HAP-1 (cell line): ENCODE measurements at regions not wholly inside any gene's neighbourhood (a gene's known extent, or its start where the extent isn't known, plus 50 kb on each side); places are given as distances from the start of the nearest gene placed in this dataset.

ENCODE experiments used
- DNase-seq, 2 experiments: peaks; one replicate each; pipeline ENCODE4 v3.0.0-alpha.2; 2016 to 2020; ENCODE audit warnings: low spot score in 2 of 2
- H3K27me3 ChIP-seq: fragments of 250-450 bp; sonication (Bioruptor Pico); 2 replicates; pipeline ENCODE4 v1.5.1; 2020; ENCODE audit warnings: low read depth, mild to moderate bottlenecking, moderate library complexity
- H3K36me3 ChIP-seq: fragments of 250-450 bp; sonication (Bioruptor Pico); replicated peaks from 2 replicates; pipeline ENCODE4 v1.5.1; 2020; ENCODE audit warnings: mild to moderate bottlenecking
- H3K4me1 ChIP-seq: fragments of 250-450 bp; sonication (Bioruptor Pico); 2 replicates; pipeline ENCODE4 v1.5.1; 2020; ENCODE audit warnings: mild to moderate bottlenecking
- H3K4me3 ChIP-seq: fragments of 250-450 bp; sonication (Bioruptor Pico); 2 replicates; pipeline ENCODE4 v1.5.1; 2020; ENCODE audit warnings: mild to moderate bottlenecking, moderate library complexity
- H3K9me3 ChIP-seq: fragments of 250-450 bp; sonication (Bioruptor Pico); 2 replicates; pipeline ENCODE4 v1.5.1; 2020; ENCODE audit warnings: mild to moderate bottlenecking, moderate library complexity
- in situ Hi-C: fragments of 300-500 bp; cut with MboI; formaldehyde crosslinking; loops from 3 replicates; pipeline ENCODE4 v1.14.3; 2020; ENCODE audit warnings: low sequenced_read_pairs, inconsistent platforms, mixed read lengths

- Histone ChIP-seq H3K27me3 (no peaks in the 10 kb centered on the region), H3K4me3 (no peak overlapping the region), H3K4me1 (no peaks in the 10 kb centered on the region), H3K9me3 (no peaks in the 10 kb centered on the region), H3K36me3 (no peaks in the 10 kb centered on the region)
- DNase-seq, result no peak
- in situ Hi-C loops, result no loop called here
Measured at GRCh38 chr7:41910940-41911600, 208.2 kb upstream of the INHBA start.

GRCh38 chr7:41907444-41907843, 204.6 kb upstream of the INHBA start:
- no peaks in the 10 kb centered on the region for H3K36me3 ChIP-seq
- no peak overlapping the region for H3K4me3 ChIP-seq
- DNase-seq, result no peak
- in situ Hi-C loops, result no loop called here
- H3K4me1 ChIP-seq, result no peaks in the 10 kb centered on the region
- H3K9me3 ChIP-seq, result no peaks in the 10 kb centered on the region; the same call in 1 of the 2 replicates
- no peaks in the 10 kb centered on the region for H3K27me3 ChIP-seq

- H3K36me3 ChIP-seq, result no peaks in the 10 kb centered on the region
- no peak for DNase-seq
- in situ Hi-C loops, result no loop called here
- H3K9me3 ChIP-seq, result no peaks in the 10 kb centered on the region; the same call in 1 of the 2 replicates
- H3K4me3 ChIP-seq, result no peak overlapping the region
- H3K27me3 ChIP-seq, result no peaks in the 10 kb centered on the region
- no peaks in the 10 kb centered on the region for H3K4me1 ChIP-seq
Measured at GRCh38 chr7:41900532-41900931, 197.6 kb upstream of the INHBA start.

- H3K9me3 ChIP-seq, result no peaks in the 10 kb centered on the region; the same call in 1 of the 2 replicates
- H3K4me3 ChIP-seq, result no peak overlapping the region
- H3K4me1 ChIP-seq, result no peaks in the 10 kb centered on the region
- DNase-seq, result no peak
- in situ Hi-C loops, result no loop called here
- no peaks in the 10 kb centered on the region for H3K27me3 ChIP-seq
- H3K36me3 ChIP-seq, result no peaks in the 10 kb centered on the region
Measured at GRCh38 chr7:41899823-41900433, 197.0 kb upstream of the INHBA start.

- peak in 1 of 2 experiments; percentile 4 for DNase-seq
- H3K4me3 ChIP-seq, result no peak overlapping the region
- H3K36me3 ChIP-seq, result no peaks in the 10 kb centered on the region
- in situ Hi-C loops, result no loop called here
- no peaks in the 10 kb centered on the region for H3K4me1 ChIP-seq
- H3K27me3 ChIP-seq, result no peaks in the 10 kb centered on the region
- H3K9me3 ChIP-seq, result no peaks in the 10 kb centered on the region
Measured at GRCh38 chr7:41893656-41894055, 190.8 kb upstream of the INHBA start.

- in situ Hi-C loops, result no loop called here
- Histone ChIP-seq H3K9me3 (no peaks in the 10 kb centered on the region; the same call in 1 of the 2 replicates), H3K27me3 (no peaks in the 10 kb centered on the region), H3K4me1 (no peaks in the 10 kb centered on the region), H3K4me3 (no peak overlapping the region), H3K36me3 (no peaks in the 10 kb centered on the region)
- DNase-seq, result peak in 1 of 2 experiments; percentile 16
Measured at GRCh38 chr7:41892356-41893100, 189.6 kb upstream of the INHBA start.

GRCh38 chr7:41891950-41892349, 189.1 kb upstream of the INHBA start:
- Histone ChIP-seq H3K27me3 (no peaks in the 10 kb centered on the region), H3K9me3 (no peaks in the 10 kb centered on the region; the same call in 1 of the 2 replicates), H3K36me3 (no peaks in the 10 kb centered on the region), H3K4me1 (no peaks in the 10 kb centered on the region), H3K4me3 (no peak overlapping the region)
- in situ Hi-C loops, result no loop called here
- no peak for DNase-seq

GRCh38 chr7:41890631-41891274, 187.9 kb upstream of the INHBA start:
- H3K27me3 ChIP-seq, result no peaks in the 10 kb centered on the region
- DNase-seq, result no peak
- in situ Hi-C loops, result no loop called here
- no peaks in the 10 kb centered on the region; the same call in 1 of the 2 replicates for H3K9me3 ChIP-seq
- H3K4me3 ChIP-seq, result no peak overlapping the region
- H3K36me3 ChIP-seq, result no peaks in the 10 kb centered on the region
- H3K4me1 ChIP-seq, result no peaks in the 10 kb centered on the region

- Histone ChIP-seq H3K36me3 (no peaks in the 10 kb centered on the region), H3K4me1 (no peaks in the 10 kb centered on the region), H3K9me3 (no peaks in the 10 kb centered on the region; the same call in 1 of the 2 replicates), H3K4me3 (no peak overlapping the region), H3K27me3 (no peaks in the 10 kb centered on the region)
- in situ Hi-C loops, result no loop called here
- no peak for DNase-seq
Measured at GRCh38 chr7:41889472-41889871, 186.6 kb upstream of the INHBA start.

- Histone ChIP-seq H3K4me1 (no peaks in the 10 kb centered on the region), H3K9me3 (no peaks in the 10 kb centered on the region; the same call in 1 of the 2 replicates), H3K4me3 (no peak overlapping the region), H3K36me3 (no peaks in the 10 kb centered on the region), H3K27me3 (no peaks in the 10 kb centered on the region)
- DNase-seq, result no peak
- in situ Hi-C loops, result no loop called here
Measured at GRCh38 chr7:41889040-41889439, 186.2 kb upstream of the INHBA start.

- in situ Hi-C loops, result no loop called here
- no peaks in the 10 kb centered on the region for H3K36me3 ChIP-seq
- H3K9me3 ChIP-seq, result no peaks in the 10 kb centered on the region; the same call in 1 of the 2 replicates
- H3K4me1 ChIP-seq, result no peaks in the 10 kb centered on the region
- DNase-seq, result no peak
- H3K4me3 ChIP-seq, result no peak overlapping the region
- no peaks in the 10 kb centered on the region for H3K27me3 ChIP-seq
Measured at GRCh38 chr7:41887416-41887815, 184.5 kb upstream of the INHBA start.

- Histone ChIP-seq H3K27me3 (no peaks in the 10 kb centered on the region), H3K4me1 (no peaks in the 10 kb centered on the region), H3K9me3 (no peaks in the 10 kb centered on the region; the same call in 1 of the 2 replicates), H3K4me3 (no peak overlapping the region), H3K36me3 (no peaks in the 10 kb centered on the region)
- in situ Hi-C loops, result no loop called here
- DNase-seq, result no peak
Measured at GRCh38 chr7:41886901-41887311, 184.0 kb upstream of the INHBA start.

- H3K4me3 ChIP-seq, result no peak overlapping the region
- no peak for DNase-seq
- H3K4me1 ChIP-seq, result no peaks in the 10 kb centered on the region
- H3K9me3 ChIP-seq, result no peaks in the 10 kb centered on the region; the same call in 1 of the 2 replicates
- in situ Hi-C loops, result no loop called here
- H3K27me3 ChIP-seq, result no peaks in the 10 kb centered on the region
- no peaks in the 10 kb centered on the region for H3K36me3 ChIP-seq
Measured at GRCh38 chr7:41886262-41886900, 183.5 kb upstream of the INHBA start.
